K562 (cell line): ENCODE measurements at regions not wholly inside any gene's neighbourhood (a gene's known extent, or its start where the extent isn't known, plus 50 kb on each side); places are given as distances from the start of the nearest gene placed in this dataset.

Experiments used
- CBFA2T3 ChIP-seq: fragments of 450-650 bp; IDR thresholded peaks from 2 replicates; pipeline ENCODE4 v1.6.1; 2017
- DMBX1 ChIP-seq: fragments of 250-450 bp; sonication (Bioruptor Pico); IDR thresholded peaks from 2 replicates; pipeline ENCODE4 v1.8.0; 2022; ENCODE audit warnings: inconsistent platforms, mild to moderate bottlenecking, moderate library complexity, borderline replicate concordance
- EP300 ChIP-seq: IDR thresholded peaks from 2 replicates; pipeline ENCODE4 v1.6.1; 2012; ENCODE audit warnings: low read length, improper control_type of control experiment
- ERF ChIP-seq: fragments of 450-650 bp; formaldehyde crosslinking; IDR thresholded peaks from 2 replicates; pipeline ENCODE4 v1.4.0; 2020; ENCODE audit warnings: mild to moderate bottlenecking, mixed read lengths
- FOSL1 ChIP-seq: fragments of 200-800 bp; sonication (Bioruptor generic); conservative IDR thresholded peaks from 2 replicates; pipeline ENCODE4 v1.6.1; 2016; ENCODE audit warnings: missing genetic modification characterization, missing compliant biosample characterization
- FOXA3 ChIP-seq, 2 experiments: fragments of 450-650 bp in 1 of 2; sonication (generic) in 1 of 2; formaldehyde crosslinking; IDR thresholded peaks in 1 of 2; conservative IDR thresholded peaks in 1 of 2; 2 replicates each; pipeline versions ENCODE4 v1.4.0 to v1.8.0; 2020 to 2022; ENCODE audit warnings: mild to moderate bottlenecking in 2 of 2, missing genetic modification reagents in 1 of 2
- GABPB1 ChIP-seq: sonication (generic); formaldehyde crosslinking; IDR thresholded peaks from 2 replicates; pipeline ENCODE4 v1.8.0; 2022; ENCODE audit warnings: mild to moderate bottlenecking, missing genetic modification reagents
- GATA2 ChIP-seq: sonication (generic); formaldehyde crosslinking; IDR thresholded peaks from 2 replicates; pipeline ENCODE4 v1.4.0; 2020; ENCODE audit warnings: mild to moderate bottlenecking, missing genetic modification reagents
- HNRNPL ChIP-seq: fragments of 200-400 bp; formaldehyde crosslinking; IDR thresholded peaks from 2 replicates; pipeline ENCODE4 v1.6.1; 2017; ENCODE audit warnings: low read depth, mild to moderate bottlenecking, low read length
- MEIS2 ChIP-seq: fragments of 450-650 bp; IDR thresholded peaks from 2 replicates; pipeline ENCODE4 v1.6.1; 2014; ENCODE audit warnings: mild to moderate bottlenecking; ENCODE audit not compliant: partially characterized antibody
- MTA2 ChIP-seq: fragments of 450-650 bp; IDR thresholded peaks from 2 replicates; pipeline ENCODE4 v1.6.1; 2016; ENCODE audit warnings: low read depth
- NCOR1 ChIP-seq: fragments of 450-650 bp; IDR thresholded peaks from 2 replicates; pipeline ENCODE4 v1.6.1; 2016; ENCODE audit warnings: mild to moderate bottlenecking, moderate library complexity
- NR2C1 ChIP-seq, 2 experiments: fragments of 450-650 bp; IDR thresholded peaks; 2 replicates each; pipeline ENCODE4 v1.6.1; 2017; ENCODE audit warnings: mild to moderate bottlenecking in 2 of 2, antibody characterized with exemption in 1 of 2, inconsistent platforms in 1 of 2, missing compliant biosample characterization in 1 of 2, missing genetic modification characterization in 1 of 2
- RAD21 ChIP-seq, 2 experiments: fragments of 250-450 bp in 1 of 2; fragments of 450-650 bp in 1 of 2; sonication (Bioruptor Pico) in 1 of 2; formaldehyde crosslinking in 1 of 2; IDR thresholded peaks in 1 of 2; conservative IDR thresholded peaks in 1 of 2; 2 replicates each; pipeline versions ENCODE4 v1.4.0 to v1.8.0; 2020 to 2022; ENCODE audit warnings: mild to moderate bottlenecking in 2 of 2, moderate library complexity in 1 of 2
- RBM17 ChIP-seq: fragments of 200-400 bp; formaldehyde crosslinking; IDR thresholded peaks from 2 replicates; pipeline ENCODE4 v1.6.1; 2017; ENCODE audit warnings: low read depth, mild to moderate bottlenecking, low read length, borderline replicate concordance
- RFX5 ChIP-seq: IDR thresholded peaks from 2 replicates; pipeline ENCODE4 v1.6.1; 2011; ENCODE audit warnings: low read depth, mild to moderate bottlenecking, improper control_type of control experiment, low read length
- TCF3 ChIP-seq: sonication (generic); formaldehyde crosslinking; IDR thresholded peaks from 2 replicates; pipeline ENCODE4 v1.4.0; 2020; ENCODE audit warnings: mild to moderate bottlenecking, missing genetic modification reagents
- U2AF1 ChIP-seq: fragments of 200-400 bp; formaldehyde crosslinking; optimal IDR thresholded peaks from 2 replicates; pipeline ENCODE3; 2017; ENCODE audit warnings: mild to moderate bottlenecking, low read depth, low read length, moderate library complexity
- ZBTB17 ChIP-seq: fragments of 450-650 bp; formaldehyde crosslinking; IDR thresholded peaks from 2 replicates; pipeline ENCODE4 v1.4.0; 2020; ENCODE audit warnings: mild to moderate bottlenecking
- ZFX ChIP-seq: sonication (generic); formaldehyde crosslinking; IDR thresholded peaks from 2 replicates; pipeline ENCODE4 v1.8.0; 2022; ENCODE audit warnings: mild to moderate bottlenecking, missing genetic modification reagents, moderate library complexity
- ZNF507 ChIP-seq: conservative IDR thresholded peaks from 2 replicates; pipeline ENCODE4 v1.6.1; 2017; ENCODE audit warnings: missing genetic modification characterization, missing compliant biosample characterization
- TF ChIP-seq, protein P1 (sequence below): fragments of 450-650 bp; IDR thresholded peaks from 2 replicates; pipeline ENCODE4 v1.6.1; 2016
- TF ChIP-seq, protein P2 (sequence below): fragments of 450-650 bp; formaldehyde crosslinking; IDR thresholded peaks from 2 replicates; pipeline ENCODE4 v1.4.0; 2022; ENCODE audit warnings: mild to moderate bottlenecking, moderate library complexity
- TF ChIP-seq, protein P3 (sequence below): sonication (generic); formaldehyde crosslinking; IDR thresholded peaks from 2 replicates; pipeline ENCODE4 v1.9.0; 2022; ENCODE audit warnings: mild to moderate bottlenecking, missing genetic modification reagents
- TF ChIP-seq, protein P4 (sequence below), 2 experiments: fragments of 450-650 bp in 1 of 2; sonication (generic) in 1 of 2; formaldehyde crosslinking in 1 of 2; IDR thresholded peaks in 1 of 2; conservative IDR thresholded peaks in 1 of 2; 2 replicates each; pipeline versions ENCODE4 v1.6.1 to v1.8.1; 2016 to 2023; ENCODE audit warnings: mild to moderate bottlenecking in 2 of 2, moderate library complexity in 2 of 2, inconsistent platforms in 1 of 2, missing genetic modification reagents in 1 of 2
- TF ChIP-seq, protein P5 (sequence below): sonication (generic); formaldehyde crosslinking; IDR thresholded peaks from 2 replicates; pipeline ENCODE4 v1.8.0; 2022; ENCODE audit warnings: missing genetic modification reagents, mild to moderate bottlenecking, moderate library complexity, borderline replicate concordance

DNA sequence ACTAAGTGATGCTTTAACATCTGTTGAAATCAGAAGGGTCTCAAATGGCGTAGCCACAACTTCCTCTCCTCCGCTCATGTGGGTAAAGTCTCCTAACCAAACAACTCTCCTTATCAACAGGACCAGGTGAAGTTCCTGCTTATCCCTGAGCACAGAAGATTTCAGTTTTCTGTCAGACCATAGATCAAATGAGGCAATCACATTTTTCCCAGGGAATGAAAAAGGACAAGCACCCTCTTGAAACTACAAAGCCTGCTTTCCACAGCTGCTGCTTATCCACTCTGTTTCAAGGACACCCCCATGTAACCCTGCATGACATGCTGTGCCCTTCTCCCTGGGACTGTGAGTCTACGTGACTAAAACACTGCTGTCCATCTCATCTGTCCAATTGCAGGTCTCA lies 788.3 kb upstream of the SLITRK5 start (continued):
- TF ChIP-seq FOXA3 (CRISPR knock-in tag; conservative IDR thresholded peaks at IDR 0.05 in 1 of 2, IDR thresholded peaks at IDR 0.05 in 1 of 2) (0 out of 4 replicates have a peak, but pooled peaks of 1 of the 2 experiments have one; percentile 17), HNRNPL (no peak), DMBX1 (CRISPR knock-in tag) (peak; percentile 15; the same call in 1 of the 2 replicates), RFX5 (no peak), ZBTB17 (CRISPR knock-in tag) (0 out of 2 replicates have a peak, but pooled peaks have one; percentile 61), ERF (no peak), NCOR1 (peak; percentile 65), RAD21 (CRISPR knock-in tag; conservative IDR thresholded peaks at IDR 0.05 in 1 of 2, IDR thresholded peaks at IDR 0.05 in 1 of 2) (0 out of 4 replicates have a peak, but pooled peaks of 1 of the 2 experiments have one; percentile 12), U2AF1 (no peak), MEIS2 (peak; percentile 78), FOSL1 (tag) (peak; percentile 35; the same call in 1 of the 2 replicates), MTA2 (0 out of 2 replicates have a peak, but pooled peaks have one; percentile 40), GATA2 (CRISPR knock-in tag) (peak; percentile 82), ZNF507 (no peak), RBM17 (no peak), TCF3 (peak; percentile 88), EP300 (peak; percentile 84), NR2C1 (IDR thresholded peaks at IDR 0.05) (no peak), NR2C1 (tag; IDR thresholded peaks at IDR 0.05) (peak; percentile 51), ZFX (no peak), CBFA2T3 (peak; percentile 80), GABPB1 (peak; percentile 50; the same call in 1 of the 2 replicates)
- TF ChIP-seq, protein P1, sequence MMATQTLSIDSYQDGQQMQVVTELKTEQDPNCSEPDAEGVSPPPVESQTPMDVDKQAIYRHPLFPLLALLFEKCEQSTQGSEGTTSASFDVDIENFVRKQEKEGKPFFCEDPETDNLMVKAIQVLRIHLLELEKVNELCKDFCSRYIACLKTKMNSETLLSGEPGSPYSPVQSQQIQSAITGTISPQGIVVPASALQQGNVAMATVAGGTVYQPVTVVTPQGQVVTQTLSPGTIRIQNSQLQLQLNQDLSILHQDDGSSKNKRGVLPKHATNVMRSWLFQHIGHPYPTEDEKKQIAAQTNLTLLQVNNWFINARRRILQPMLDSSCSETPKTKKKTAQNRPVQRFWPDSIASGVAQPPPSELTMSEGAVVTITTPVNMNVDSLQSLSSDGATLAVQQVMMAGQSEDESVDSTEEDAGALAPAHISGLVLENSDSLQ = peak; percentile 63
- TF ChIP-seq, protein P2, sequence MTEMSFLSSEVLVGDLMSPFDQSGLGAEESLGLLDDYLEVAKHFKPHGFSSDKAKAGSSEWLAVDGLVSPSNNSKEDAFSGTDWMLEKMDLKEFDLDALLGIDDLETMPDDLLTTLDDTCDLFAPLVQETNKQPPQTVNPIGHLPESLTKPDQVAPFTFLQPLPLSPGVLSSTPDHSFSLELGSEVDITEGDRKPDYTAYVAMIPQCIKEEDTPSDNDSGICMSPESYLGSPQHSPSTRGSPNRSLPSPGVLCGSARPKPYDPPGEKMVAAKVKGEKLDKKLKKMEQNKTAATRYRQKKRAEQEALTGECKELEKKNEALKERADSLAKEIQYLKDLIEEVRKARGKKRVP = peak; percentile 81
- TF ChIP-seq, protein P3, sequence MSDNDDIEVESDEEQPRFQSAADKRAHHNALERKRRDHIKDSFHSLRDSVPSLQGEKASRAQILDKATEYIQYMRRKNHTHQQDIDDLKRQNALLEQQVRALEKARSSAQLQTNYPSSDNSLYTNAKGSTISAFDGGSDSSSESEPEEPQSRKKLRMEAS (CRISPR knock-in tag) = 0 out of 2 replicates have a peak, but pooled peaks have one; percentile 12
- TF ChIP-seq, protein P4, sequence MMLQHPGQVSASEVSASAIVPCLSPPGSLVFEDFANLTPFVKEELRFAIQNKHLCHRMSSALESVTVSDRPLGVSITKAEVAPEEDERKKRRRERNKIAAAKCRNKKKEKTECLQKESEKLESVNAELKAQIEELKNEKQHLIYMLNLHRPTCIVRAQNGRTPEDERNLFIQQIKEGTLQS (IDR thresholded peaks at IDR 0.05) = 0 out of 2 replicates have a peak, but pooled peaks have one; percentile 26
- TF ChIP-seq, protein P4 (CRISPR knock-in tag; conservative IDR thresholded peaks at IDR 0.05) = no peak
- TF ChIP-seq, protein P5, sequence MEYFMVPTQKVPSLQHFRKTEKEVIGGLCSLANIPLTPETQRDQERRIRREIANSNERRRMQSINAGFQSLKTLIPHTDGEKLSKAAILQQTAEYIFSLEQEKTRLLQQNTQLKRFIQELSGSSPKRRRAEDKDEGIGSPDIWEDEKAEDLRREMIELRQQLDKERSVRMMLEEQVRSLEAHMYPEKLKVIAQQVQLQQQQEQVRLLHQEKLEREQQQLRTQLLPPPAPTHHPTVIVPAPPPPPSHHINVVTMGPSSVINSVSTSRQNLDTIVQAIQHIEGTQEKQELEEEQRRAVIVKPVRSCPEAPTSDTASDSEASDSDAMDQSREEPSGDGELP (CRISPR knock-in tag) = peak; percentile 33; the same call in 1 of the 2 replicates
